ENCODE measurements at regions not wholly inside any gene's neighbourhood (a gene's known extent, or its start where the extent isn't known, plus 50 kb on each side); places are given as distances from the start of the nearest gene placed in this dataset.
A peak's percentile ranks its signal among the peaks of the same experiment; 100 is the strongest.

- no peak for TF ChIP-seq CTCF (IDR thresholded peaks at IDR 0.05; ENCODE audit: low read depth, low read length)
- H3K4me3 ChIP-seq (ENCODE audit: low read depth, low read length) = no peak overlapping the region
Observed at GRCh38 chr2:19751631-19752030, 150.2 kb downstream of the TTC32 start.

- TF ChIP-seq CTCF (IDR thresholded peaks at IDR 0.05; ENCODE audit: low read depth, low read length) = no peak
- H3K4me3 ChIP-seq (ENCODE audit: low read depth, low read length) = no peak overlapping the region
Observed at GRCh38 chr2:19750136-19750535, 151.6 kb downstream of the TTC32 start.

- TF ChIP-seq CTCF (IDR thresholded peaks at IDR 0.05; ENCODE audit: low read depth, low read length) = no peak
Observed at GRCh38 chr2:19749507-19749836, 152.3 kb downstream of the TTC32 start.

GRCh38 chr2:19748711-19749506 is 152.9 kb downstream of the TTC32 start:
- no peak for TF ChIP-seq CTCF (IDR thresholded peaks at IDR 0.05; ENCODE audit: low read depth, low read length)
- H3K4me3 ChIP-seq (ENCODE audit: low read depth, low read length) = no peak overlapping the region

More at GRCh38 chr2:19749507-19749836, 152.3 kb downstream of the TTC32 start:
- no peak overlapping the region for H3K4me3 ChIP-seq (ENCODE audit: low read depth, low read length)

GRCh38 chr2:19748073-19748375 is 153.8 kb downstream of the TTC32 start:
- no peak overlapping the region for H3K4me3 ChIP-seq (ENCODE audit: low read depth, low read length)
- TF ChIP-seq CTCF (IDR thresholded peaks at IDR 0.05; ENCODE audit: low read depth, low read length) = no peak

- TF ChIP-seq CTCF (IDR thresholded peaks at IDR 0.05; ENCODE audit: low read depth, low read length) = no peak
- H3K4me3 ChIP-seq (ENCODE audit: low read depth, low read length) = no peak overlapping the region
Observed at GRCh38 chr2:19747310-19748072, 154.3 kb downstream of the TTC32 start.

- TF ChIP-seq CTCF (IDR thresholded peaks at IDR 0.05; ENCODE audit: low read depth, low read length) = peak; percentile 26
- H3K4me3 ChIP-seq (ENCODE audit: low read depth, low read length) = no peak overlapping the region
Observed at GRCh38 chr2:19746611-19747309, 155.0 kb downstream of the TTC32 start.

Data from WI38 (cell line).